Caco-2 (cell line): ENCODE measurements at regions not wholly inside any gene's neighbourhood (a gene's known extent, or its start where the extent isn't known, plus 50 kb on each side); places are given as distances from the start of the nearest gene placed in this dataset.

Source experiments
- BruUV-seq: library from RNA; stranded (reverse); fragments of 400-500 nt; replicated peaks from 2 replicates; lab custom pipeline; 2021; lab: Mats Ljungman, UMichigan
- CTCF ChIA-PET: fragments of 300-600 bp; sonication (Branson Sonifier 250); formaldehyde crosslinking; loops from one replicate; lab custom pipeline; 2022; ENCODE audit warnings: antibody characterized with exemption; lab: Charles Lee
- POLR2A ChIA-PET: fragments of 300-600 bp; sonication (Branson Sonifier 250); formaldehyde crosslinking; loops from one replicate; lab custom pipeline; 2022; ENCODE audit warnings: antibody characterized with exemption; lab: Charles Lee
- DNase-seq, 2 experiments: peaks; one replicate each; pipeline versions ENCODE4 v3.0.0 to v3.0.0-alpha.2; 2020 to 2022
- H3K27me3 ChIP-seq: replicated peaks from 2 replicates; pipeline ENCODE4 v1.6.0; 2011; ENCODE audit warnings: low read length; ENCODE audit not compliant: control insufficient read depth, insufficient read depth
- H3K36me3 ChIP-seq: 2 replicates; pipeline ENCODE4 v1.5.1; 2011; ENCODE audit warnings: low read length; ENCODE audit not compliant: control insufficient read depth, insufficient read depth
- H3K4me1 ChIP-seq: fragments of 250-450 bp; sonication (Bioruptor Pico); 2 replicates; pipeline ENCODE4 v1.5.1; 2020; ENCODE audit warnings: mild to moderate bottlenecking
- H3K4me3 ChIP-seq: 2 replicates; pipeline ENCODE4 v1.5.1; 2011; ENCODE audit warnings: low read depth, mild to moderate bottlenecking, control low read depth, low read length
- H3K9me3 ChIP-seq: fragments of 250-450 bp; sonication (Bioruptor Pico); 2 replicates; pipeline ENCODE4 v1.5.1; 2020; ENCODE audit warnings: mild to moderate bottlenecking, moderate library complexity
- H3K27ac Mint-ChIP-seq: one replicate; pipeline ENCODE4 v1.8.0; 2022; ENCODE audit warnings: mixed read lengths; ENCODE audit not compliant: unreplicated experiment
- H3K27me3 Mint-ChIP-seq: one replicate; pipeline ENCODE4 v1.8.0; 2022; ENCODE audit warnings: mixed read lengths; ENCODE audit not compliant: insufficient read depth, unreplicated experiment
- H3K36me3 Mint-ChIP-seq: one replicate; pipeline ENCODE4 v1.8.0; 2022; ENCODE audit warnings: mild to moderate bottlenecking, mixed read lengths; ENCODE audit not compliant: insufficient read depth, unreplicated experiment
- H3K4me1 Mint-ChIP-seq: one replicate; pipeline ENCODE4 v1.8.0; 2022; ENCODE audit warnings: low read depth, mixed read lengths; ENCODE audit not compliant: unreplicated experiment
- H3K4me3 Mint-ChIP-seq: one replicate; pipeline ENCODE4 v1.8.0; 2022; ENCODE audit warnings: mild to moderate bottlenecking, moderate library complexity, mixed read lengths; ENCODE audit not compliant: unreplicated experiment
- H3K9me3 Mint-ChIP-seq: one replicate; pipeline ENCODE4 v1.8.0; 2022; ENCODE audit warnings: mixed read lengths; ENCODE audit not compliant: unreplicated experiment
- intact Hi-C: fragments of 100-400 bp; cut with micrococcal nuclease; formaldehyde crosslinking; loops from one replicate; pipeline ENCODE4 v1.10.0; 2022; ENCODE audit not compliant: unreplicated experiment
- TF ChIP-seq, protein P1 (sequence below), 2 experiments: fragments of 200-600 bp in 1 of 2; IDR thresholded peaks; 1 replicate in 1 of 2; 2 replicates in 1 of 2; pipeline versions ENCODE4 v1.5.1 to v1.8.0; 2011 to 2022; ENCODE audit warnings: antibody characterized with exemption in 1 of 2, control low read depth in 1 of 2, inconsistent platforms in 1 of 2, low read depth in 1 of 2, low read length in 1 of 2, mild to moderate bottlenecking in 1 of 2, moderate library complexity in 1 of 2; ENCODE audit not compliant: insufficient read depth in 1 of 2, severe bottlenecking in 1 of 2, unreplicated experiment in 1 of 2

DNA sequence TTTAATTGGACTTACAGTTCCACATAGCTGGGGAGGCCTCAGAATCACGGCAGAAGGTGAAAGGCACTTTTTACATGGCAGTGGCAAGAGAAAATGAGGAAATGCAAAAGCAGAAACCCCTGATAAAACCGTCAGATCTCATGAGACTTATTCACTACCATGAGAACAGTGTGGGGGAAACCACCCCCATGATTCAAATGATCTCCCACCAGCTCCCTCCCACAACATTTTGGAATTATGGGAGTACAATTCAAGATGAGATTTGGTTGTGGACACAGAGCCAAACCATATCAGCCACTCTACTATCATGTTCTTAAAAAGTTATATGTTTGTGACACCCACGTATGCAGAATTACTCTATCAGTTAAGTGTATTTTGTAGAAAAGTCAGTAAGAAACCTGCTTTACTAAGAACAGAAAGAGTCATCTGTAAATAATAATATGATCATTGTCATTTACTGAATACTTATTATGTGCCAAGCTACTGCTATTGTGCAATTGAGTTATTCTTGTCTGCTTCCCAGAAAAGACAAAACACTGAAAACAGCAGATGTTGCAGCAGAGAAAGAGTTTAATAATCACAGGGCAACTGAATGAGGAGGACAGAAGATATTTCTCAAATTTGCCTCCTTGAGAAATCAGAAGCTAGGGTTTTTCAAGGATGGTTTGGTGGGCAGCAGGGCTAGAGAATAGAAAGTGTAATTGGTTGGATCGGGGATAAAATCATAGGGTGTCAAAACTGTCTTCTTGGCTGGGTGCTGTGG, 207.7 kb upstream of the FGGY start:
- Mint-ChIP-seq H3K4me3 (no peak overlapping the region), H3K9me3 (peaks cover 9% of the 10 kb centered on the region), H3K27ac (no peak overlapping the region), H3K27me3 (no peaks in the 10 kb centered on the region), H3K4me1 (peaks cover 9% of the 10 kb centered on the region), H3K36me3 (no peaks in the 10 kb centered on the region)
- ChIA-PET POLR2A (no interaction called here), CTCF (no interaction called here)
- intact Hi-C loops, result no loop called here
- TF ChIP-seq, protein P1, sequence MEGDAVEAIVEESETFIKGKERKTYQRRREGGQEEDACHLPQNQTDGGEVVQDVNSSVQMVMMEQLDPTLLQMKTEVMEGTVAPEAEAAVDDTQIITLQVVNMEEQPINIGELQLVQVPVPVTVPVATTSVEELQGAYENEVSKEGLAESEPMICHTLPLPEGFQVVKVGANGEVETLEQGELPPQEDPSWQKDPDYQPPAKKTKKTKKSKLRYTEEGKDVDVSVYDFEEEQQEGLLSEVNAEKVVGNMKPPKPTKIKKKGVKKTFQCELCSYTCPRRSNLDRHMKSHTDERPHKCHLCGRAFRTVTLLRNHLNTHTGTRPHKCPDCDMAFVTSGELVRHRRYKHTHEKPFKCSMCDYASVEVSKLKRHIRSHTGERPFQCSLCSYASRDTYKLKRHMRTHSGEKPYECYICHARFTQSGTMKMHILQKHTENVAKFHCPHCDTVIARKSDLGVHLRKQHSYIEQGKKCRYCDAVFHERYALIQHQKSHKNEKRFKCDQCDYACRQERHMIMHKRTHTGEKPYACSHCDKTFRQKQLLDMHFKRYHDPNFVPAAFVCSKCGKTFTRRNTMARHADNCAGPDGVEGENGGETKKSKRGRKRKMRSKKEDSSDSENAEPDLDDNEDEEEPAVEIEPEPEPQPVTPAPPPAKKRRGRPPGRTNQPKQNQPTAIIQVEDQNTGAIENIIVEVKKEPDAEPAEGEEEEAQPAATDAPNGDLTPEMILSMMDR (IDR thresholded peaks at IDR 0.05; ENCODE audit: insufficient read depth in 1 of 2, low read depth in 1 of 2, low read length in 1 of 2, severe bottlenecking in 1 of 2, unreplicated experiment in 1 of 2), result no peak
- no peak for DNase-seq
- Histone ChIP-seq H3K36me3 (no peaks in the 10 kb centered on the region), H3K9me3 (no peaks in the 10 kb centered on the region), H3K27me3 (no peaks in the 10 kb centered on the region), H3K4me1 (no peaks in the 10 kb centered on the region), H3K4me3 (no peak overlapping the region)
- BruUV-seq, result no TSS peak

DNA sequence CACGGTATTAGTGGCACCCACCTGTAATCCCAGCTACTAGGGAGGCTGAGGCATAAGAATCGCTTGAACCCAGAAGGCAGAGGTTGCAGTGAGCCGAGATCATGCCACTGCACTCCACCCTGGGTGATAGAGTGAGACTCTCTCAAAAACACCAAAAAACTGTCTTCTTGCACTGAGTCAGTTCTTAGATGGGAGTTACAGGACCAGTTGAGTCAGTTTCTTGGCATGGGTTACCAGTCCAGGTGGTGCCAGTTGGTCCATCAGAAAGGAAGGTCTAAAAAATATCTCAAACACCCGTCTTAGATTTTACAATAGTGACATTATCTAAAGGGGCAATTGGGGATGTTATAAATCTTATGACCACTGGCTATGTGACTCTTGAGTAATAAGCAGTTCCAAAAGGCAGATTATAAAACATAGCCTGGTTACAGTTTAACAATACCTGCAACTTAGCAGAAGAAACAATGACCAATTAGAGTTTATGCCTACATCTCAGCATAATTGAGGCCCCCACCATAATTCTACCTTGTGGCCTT, 206.9 kb upstream of the FGGY start:
- H3K36me3 Mint-ChIP-seq, result no peaks in the 10 kb centered on the region
- Histone ChIP-seq H3K36me3 (no peaks in the 10 kb centered on the region), H3K9me3 (no peaks in the 10 kb centered on the region), H3K4me1 (no peaks in the 10 kb centered on the region), H3K4me3 (no peak overlapping the region), H3K27me3 (no peaks in the 10 kb centered on the region)
- H3K4me1 Mint-ChIP-seq, result peaks cover 9% of the 10 kb centered on the region
- ChIA-PET CTCF (no interaction called here), POLR2A (no interaction called here)
- H3K4me3 Mint-ChIP-seq, result no peak overlapping the region
- H3K27me3 Mint-ChIP-seq, result no peaks in the 10 kb centered on the region
- no peak overlapping the region for H3K27ac Mint-ChIP-seq
- peaks cover 9% of the 10 kb centered on the region for H3K9me3 Mint-ChIP-seq
- no peak for DNase-seq
- no TSS peak for BruUV-seq
- TF ChIP-seq, protein P1 (IDR thresholded peaks at IDR 0.05; ENCODE audit: insufficient read depth in 1 of 2, low read depth in 1 of 2, low read length in 1 of 2, severe bottlenecking in 1 of 2, unreplicated experiment in 1 of 2), result no peak
- intact Hi-C loops, result loop anchor here (1.0 kb wide), 1 partner anchor 205 kb away; no protein-coding TSS in a partner anchor

DNA sequence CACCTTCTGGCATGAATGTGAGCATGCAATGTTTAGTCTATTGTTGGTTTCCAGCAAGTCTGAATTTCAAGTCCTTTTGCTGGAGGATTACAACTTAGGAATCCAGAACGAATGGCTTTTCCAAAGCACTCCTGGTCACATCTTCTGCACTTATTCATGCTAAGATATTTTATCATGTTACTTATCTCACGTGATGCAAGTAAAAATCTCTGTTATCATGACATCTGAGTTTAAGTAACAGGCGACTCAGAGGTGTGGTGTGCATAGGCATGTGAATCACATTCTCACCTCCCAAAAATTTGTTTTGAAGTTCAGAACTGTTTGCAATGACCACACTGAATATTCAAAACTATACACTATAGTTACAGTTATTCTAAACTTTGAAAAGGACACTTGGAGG, 204.8 kb upstream of the FGGY start:
- intact Hi-C loops, result no loop called here
- POLR2A ChIA-PET, result no interaction called here
- no peaks in the 10 kb centered on the region for H3K4me1 ChIP-seq

More for the DNA sequence above, 204.8 kb upstream of the FGGY start:
- no peaks in the 10 kb centered on the region for H3K27me3 ChIP-seq
- Mint-ChIP-seq H3K27ac (no peak overlapping the region), H3K4me1 (peaks cover 9% of the 10 kb centered on the region), H3K4me3 (no peak overlapping the region), H3K36me3 (no peaks in the 10 kb centered on the region), H3K27me3 (no peaks in the 10 kb centered on the region), H3K9me3 (peaks cover 9% of the 10 kb centered on the region)
- TF ChIP-seq, protein P1 (IDR thresholded peaks at IDR 0.05; ENCODE audit: insufficient read depth in 1 of 2, low read depth in 1 of 2, low read length in 1 of 2, severe bottlenecking in 1 of 2, unreplicated experiment in 1 of 2), result no peak
- no peak overlapping the region for H3K4me3 ChIP-seq
- CTCF ChIA-PET, result no interaction called here
- DNase-seq, result no peak
- H3K9me3 ChIP-seq, result no peaks in the 10 kb centered on the region
- no TSS peak for BruUV-seq
- H3K36me3 ChIP-seq, result no peaks in the 10 kb centered on the region
